H9 (cell line): ENCODE measurements at regions not wholly inside any gene's neighbourhood (a gene's known extent, or its start where the extent isn't known, plus 50 kb on each side); places are given as distances from the start of the nearest gene placed in this dataset.

Experiments
- DNase-seq: peaks from one replicate; pipeline ENCODE4 v3.0.0-alpha.2; 2017
- H2AFZ ChIP-seq: one replicate; pipeline ENCODE4 v1.6.1; 2013; ENCODE audit warnings: mild to moderate bottlenecking, low read length, control low read depth, moderate library complexity
- H2AK5ac ChIP-seq: 2 replicates; pipeline ENCODE4 v1.6.1; 2013; ENCODE audit warnings: low read length, control low read depth, mixed read lengths; ENCODE audit not compliant: insufficient read length
- H2BK120ac ChIP-seq: one replicate; pipeline ENCODE4 v1.6.1; 2013; ENCODE audit warnings: low read depth, mild to moderate bottlenecking, low read length, control low read depth, inconsistent platforms; ENCODE audit not compliant: poor library complexity, severe bottlenecking
- H2BK12ac ChIP-seq: 2 replicates; pipeline ENCODE4 v1.6.1; 2013; ENCODE audit warnings: low read length, control low read depth, mixed read lengths, low read depth; ENCODE audit not compliant: insufficient read length
- H2BK15ac ChIP-seq: 2 replicates; pipeline ENCODE4 v1.6.1; 2013; ENCODE audit warnings: low read depth, low read length, control low read depth
- H2BK20ac ChIP-seq: one replicate; pipeline ENCODE4 v1.6.1; 2013; ENCODE audit warnings: low read depth, mild to moderate bottlenecking, low read length, control low read depth, inconsistent platforms; ENCODE audit not compliant: poor library complexity, severe bottlenecking
- H2BK5ac ChIP-seq: 2 replicates; pipeline ENCODE4 v1.6.1; 2013; ENCODE audit warnings: low read length, control low read depth, mixed read lengths; ENCODE audit not compliant: insufficient read length
- H3K14ac ChIP-seq: 2 replicates; pipeline ENCODE4 v1.6.1; 2013; ENCODE audit warnings: low read length, control low read depth; ENCODE audit not compliant: insufficient read depth
- H3K18ac ChIP-seq: 2 replicates; pipeline ENCODE4 v1.6.1; 2013; ENCODE audit warnings: low read depth, mild to moderate bottlenecking, mixed read lengths, low read length, control low read depth; ENCODE audit not compliant: insufficient read length
- H3K23ac ChIP-seq: 2 replicates; pipeline ENCODE4 v1.6.1; 2013; ENCODE audit warnings: low read length, control low read depth, mixed read lengths, low read depth; ENCODE audit not compliant: insufficient read length
- H3K23me2 ChIP-seq: 2 replicates; pipeline ENCODE4 v1.6.1; 2013; ENCODE audit warnings: low read depth, mild to moderate bottlenecking, mixed read lengths, low read length, control low read depth; ENCODE audit not compliant: insufficient read length, poor library complexity, severe bottlenecking
- H3K27ac ChIP-seq: 2 replicates; pipeline ENCODE4 v1.5.1; 2013; ENCODE audit warnings: low read length, control low read depth, mixed read lengths, low read depth; ENCODE audit not compliant: insufficient read length
- H3K27me3 ChIP-seq: 2 replicates; pipeline ENCODE4 v1.6.1; 2013; ENCODE audit warnings: low read length, control low read depth, inconsistent platforms; ENCODE audit not compliant: insufficient read depth
- H3K4ac ChIP-seq: 2 replicates; pipeline ENCODE4 v1.6.1; 2013; ENCODE audit warnings: low read depth, mild to moderate bottlenecking, control low read depth, inconsistent platforms, low read length, moderate library complexity
- H3K4me1 ChIP-seq: 2 replicates; pipeline ENCODE4 v1.6.1; 2013; ENCODE audit warnings: low read length, control low read depth, inconsistent platforms; ENCODE audit not compliant: insufficient read depth
- H3K4me2 ChIP-seq: 2 replicates; pipeline ENCODE4 v1.6.1; 2013; ENCODE audit warnings: low read length, control low read depth, mixed read lengths; ENCODE audit not compliant: insufficient read length, insufficient read depth
- H3K56ac ChIP-seq: 2 replicates; pipeline ENCODE4 v1.6.1; 2013; ENCODE audit warnings: low read depth, mild to moderate bottlenecking, mixed read lengths, low read length, control low read depth; ENCODE audit not compliant: insufficient read length
- H3K79me1 ChIP-seq: 2 replicates; pipeline ENCODE4 v1.6.1; 2013; ENCODE audit warnings: low read depth, mild to moderate bottlenecking, moderate library complexity, low read length, control low read depth, inconsistent platforms; ENCODE audit not compliant: insufficient read depth, poor library complexity, severe bottlenecking
- H3K79me2 ChIP-seq: 2 replicates; pipeline ENCODE4 v1.6.1; 2013; ENCODE audit warnings: low read length, control low read depth, inconsistent platforms; ENCODE audit not compliant: insufficient read depth
- H3K9ac ChIP-seq: 2 replicates; pipeline ENCODE4 v1.6.1; 2013; ENCODE audit warnings: low read length, control low read depth, mixed read lengths; ENCODE audit not compliant: insufficient read length; ENCODE audit errors: extremely low read depth
- H3K9me3 ChIP-seq: one replicate; pipeline ENCODE4 v1.6.1; 2013; ENCODE audit warnings: low read depth, low read length, inconsistent platforms; ENCODE audit not compliant: control insufficient read depth
- H3T11ph ChIP-seq: one replicate; pipeline ENCODE4 v1.6.1; 2013; ENCODE audit warnings: mild to moderate bottlenecking, low read length, control low read depth, inconsistent platforms
- H4K20me1 ChIP-seq: one replicate; pipeline ENCODE4 v1.6.1; 2013; ENCODE audit not compliant: control insufficient read depth, insufficient read length, insufficient read depth
- H4K5ac ChIP-seq: 2 replicates; pipeline ENCODE4 v1.6.1; 2013; ENCODE audit warnings: low read depth, mild to moderate bottlenecking, mixed read lengths, low read length, control low read depth; ENCODE audit not compliant: insufficient read length
- H4K8ac ChIP-seq: replicated peaks from 2 replicates; pipeline ENCODE4 v1.6.1; 2013; ENCODE audit warnings: low read length, control low read depth, mixed read lengths, low read depth; ENCODE audit not compliant: insufficient read length
- H4K91ac ChIP-seq: 2 replicates; pipeline ENCODE4 v1.6.1; 2013; ENCODE audit warnings: low read depth, mild to moderate bottlenecking, moderate library complexity, mixed read lengths, low read length, control low read depth; ENCODE audit not compliant: insufficient read length
- H3K27ac Mint-ChIP-seq, 3 experiments: 2 replicates in 2 of 3; 3 replicates in 1 of 3; pipeline ENCODE4 v1.8.0; 2020 to 2021; ENCODE audit warnings: mixed read lengths in 3 of 3, mild to moderate bottlenecking in 1 of 3, moderate library complexity in 1 of 3
- H3K27me3 Mint-ChIP-seq: 2 replicates; pipeline ENCODE4 v1.8.0; 2021; ENCODE audit warnings: low read depth, mild to moderate bottlenecking, moderate library complexity, mixed read lengths
- H3K36me3 Mint-ChIP-seq, 3 experiments: 2 replicates in 2 of 3; 3 replicates in 1 of 3; pipeline ENCODE4 v1.8.0; 2020 to 2021; ENCODE audit warnings: low read depth in 3 of 3, mixed read lengths in 3 of 3; ENCODE audit not compliant: insufficient read depth in 1 of 3
- H3K4me1 Mint-ChIP-seq, 2 experiments: 2 replicates each; pipeline ENCODE4 v1.8.0; 2020; ENCODE audit warnings: mixed read lengths in 2 of 2
- H3K4me3 Mint-ChIP-seq, 2 experiments: 2 replicates in 1 of 2; 3 replicates in 1 of 2; pipeline ENCODE4 v1.8.0; 2020 to 2021; ENCODE audit warnings: mild to moderate bottlenecking in 2 of 2, mixed read lengths in 2 of 2, moderate library complexity in 1 of 2
- H3K9me3 Mint-ChIP-seq, 2 experiments: 2 replicates in 1 of 2; 3 replicates in 1 of 2; pipeline ENCODE4 v1.8.0; 2020; ENCODE audit warnings: mild to moderate bottlenecking in 2 of 2, mixed read lengths in 2 of 2, moderate library complexity in 1 of 2
- CTCF ChIP-seq: fragments of 200-600 bp; sonication (generic); conservative IDR thresholded peaks from 3 replicates; pipeline ENCODE4 v1.8.0; 2021; ENCODE audit warnings: antibody characterized with exemption, mild to moderate bottlenecking
- WGBS: extraction: QIAGEN DNeasy Blood & Tissue Kit; methylation state at CpG from one replicate; pipeline ENCODE4 v1.1.7; 2013; ENCODE audit warnings: missing lambda C conversion rate, low lambda C conversion rate, mixed read lengths; ENCODE audit not compliant: insufficient read length; ENCODE audit errors: extremely low coverage; 5-methylcytosine and 5-hydroxymethylcytosine counted together

GRCh38 chr18:8471372-8471771 is 137.9 kb upstream of the RAB12 start:
- no peak overlapping the region for H3K4ac ChIP-seq
- H3K9ac ChIP-seq, result no peak overlapping the region
- DNase-seq, result no peak
- no peaks in the 10 kb centered on the region for H3K79me1 ChIP-seq
- H3K23ac ChIP-seq, result no peak overlapping the region
- H4K20me1 ChIP-seq, result no peaks in the 10 kb centered on the region
- H3K23me2 ChIP-seq, result no peaks in the 10 kb centered on the region
- H3K79me2 ChIP-seq, result no peaks in the 10 kb centered on the region
- H2BK15ac ChIP-seq, result no peak overlapping the region
- no peak overlapping the region for H2BK120ac ChIP-seq
- no peak overlapping the region for H3K4me3 Mint-ChIP-seq
- H3K27me3 Mint-ChIP-seq, result peaks cover 2% of the 10 kb centered on the region; the same call in 1 of the 2 replicates
- H2AFZ ChIP-seq, result no peak overlapping the region
- H3K36me3 Mint-ChIP-seq, result no peaks in the 10 kb centered on the region; a peak in 1 of 7 replicates
- H2BK12ac ChIP-seq, result no peak overlapping the region
- no peak overlapping the region for H4K91ac ChIP-seq
- no peak overlapping the region for H3K18ac ChIP-seq
- H3K4me2 ChIP-seq, result no peak overlapping the region
- no peaks in the 10 kb centered on the region for H3K27me3 ChIP-seq
- H3K56ac ChIP-seq, result no peak overlapping the region
- H3K9me3 ChIP-seq, result no peaks in the 10 kb centered on the region
- TF ChIP-seq CTCF, result no peak
- H4K5ac ChIP-seq, result no peak overlapping the region
- WGBS, result no CpG with 5 or more reads among the region's 6 CpGs
- H2BK5ac ChIP-seq, result no peak overlapping the region
- no peaks in the 10 kb centered on the region for H3K4me1 ChIP-seq
- H3K27ac ChIP-seq, result no peak overlapping the region
- H3K4me1 Mint-ChIP-seq, result peaks cover 8 to 9% of the 10 kb centered on the region in 2 experiments
- H4K8ac ChIP-seq, result no peak overlapping the region
- H2BK20ac ChIP-seq, result no peak overlapping the region
- no peak overlapping the region for H3K14ac ChIP-seq
- H3K9me3 Mint-ChIP-seq, result no peaks in the 10 kb centered on the region; a peak in 1 of 5 replicates
- H3K27ac Mint-ChIP-seq, result no peak overlapping the region
- H2AK5ac ChIP-seq, result no peak overlapping the region
- H3T11ph ChIP-seq, result no peak overlapping the region
